ENCODE measurements at regions not wholly inside any gene's neighbourhood (a gene's known extent, or its start where the extent isn't known, plus 50 kb on each side); places are given as distances from the start of the nearest gene placed in this dataset.

GRCh38 chr7:25846722-25847121, 305.3 kb upstream of the NFE2L3 start:
- TF ChIP-seq CTCF (IDR thresholded peaks at IDR 0.05; ENCODE audit: low read depth, low read length), result no peak
- TF ChIP-seq EZH2phosphoT487 (IDR thresholded peaks at IDR 0.05; ENCODE audit: low read depth), result no peak

All from OCI-LY3 (cell line).